HEK293 (cell line): ENCODE measurements at regions not wholly inside any gene's neighbourhood (a gene's known extent, or its start where the extent isn't known, plus 50 kb on each side); places are given as distances from the start of the nearest gene placed in this dataset.

Experiments
- CTCF ChIA-PET: fragments of 350-600 bp; formaldehyde crosslinking; extraction: SDS; loops from one replicate; lab custom pipeline; 2021; ENCODE audit warnings: antibody characterized with exemption; lab: Yijun Ruan, JAX
- POLR2A ChIA-PET: fragments of 300-600 bp; formaldehyde crosslinking; extraction: SDS; loops from one replicate; lab custom pipeline; 2020; ENCODE audit warnings: antibody characterized with exemption, inconsistent platforms; lab: Yijun Ruan, JAX
- H3K27ac ChIP-seq: fragments of 200-500 bp; sonication (Bioruptor generic); 2 replicates; pipeline ENCODE4 v1.5.1; 2014; ENCODE audit warnings: low read depth, low read length, control low read depth, inconsistent platforms; ENCODE audit errors: extremely low read depth
- H3K36me3 ChIP-seq, 2 experiments: fragments of 200-500 bp in 1 of 2; sonication (Bioruptor generic) in 1 of 2; 1 replicate in 1 of 2; 2 replicates in 1 of 2; pipeline ENCODE4 v1.5.1; 2014 to 2017; ENCODE audit warnings: inconsistent platforms in 2 of 2, low read length in 2 of 2; ENCODE audit not compliant: control insufficient read depth in 2 of 2, insufficient read depth in 1 of 2
- H3K4me1 ChIP-seq: fragments of 200-500 bp; sonication (Bioruptor generic); 2 replicates; pipeline ENCODE4 v1.5.1; 2014; ENCODE audit warnings: mild to moderate bottlenecking, low read length, inconsistent platforms; ENCODE audit not compliant: control insufficient read depth, insufficient read depth
- H3K4me3 ChIP-seq: 2 replicates; pipeline ENCODE4 v1.5.1; 2011; ENCODE audit warnings: low read depth, mild to moderate bottlenecking, control low read depth, low read length, moderate library complexity
- H3K9me3 ChIP-seq: fragments of 200-500 bp; sonication (Bioruptor generic); 2 replicates; pipeline ENCODE4 v1.5.1; 2014; ENCODE audit warnings: low read depth, low read length, inconsistent platforms; ENCODE audit not compliant: control insufficient read depth, insufficient read depth
- ATF2 ChIP-seq: fragments of 450-650 bp; formaldehyde crosslinking; IDR thresholded peaks from 2 replicates; pipeline ENCODE4 v1.5.1; 2016; ENCODE audit warnings: missing biosample characterization, missing genetic modification characterization, low read depth
- GLIS1 ChIP-seq: fragments of 450-650 bp; formaldehyde crosslinking; IDR thresholded peaks from 2 replicates; pipeline ENCODE4 v1.5.1; 2016; ENCODE audit warnings: missing biosample characterization, missing genetic modification characterization
- PRDM6 ChIP-seq: fragments of 450-650 bp; formaldehyde crosslinking; IDR thresholded peaks from 2 replicates; pipeline ENCODE4 v1.5.1; 2017; ENCODE audit warnings: missing biosample characterization, missing genetic modification characterization
- YY1 ChIP-seq: fragments of 450-650 bp; formaldehyde crosslinking; IDR thresholded peaks from 2 replicates; pipeline ENCODE4 v1.5.1; 2018; ENCODE audit warnings: missing biosample characterization, missing genetic modification characterization
- ZBTB10 ChIP-seq: fragments of 450-650 bp; formaldehyde crosslinking; IDR thresholded peaks from 2 replicates; pipeline ENCODE4 v1.5.1; 2016; ENCODE audit warnings: missing biosample characterization, missing genetic modification characterization
- ZFP37 ChIP-seq: fragments of 450-650 bp; formaldehyde crosslinking; IDR thresholded peaks from 2 replicates; pipeline ENCODE4 v1.5.1; 2016; ENCODE audit warnings: missing biosample characterization, missing genetic modification characterization
- ZNF146 ChIP-seq: fragments of 450-650 bp; formaldehyde crosslinking; IDR thresholded peaks from 2 replicates; pipeline ENCODE4 v1.5.1; 2016; ENCODE audit warnings: missing biosample characterization, missing genetic modification characterization
- ZNF26 ChIP-seq: fragments of 450-650 bp; formaldehyde crosslinking; IDR thresholded peaks from 2 replicates; pipeline ENCODE4 v1.5.1; 2016; ENCODE audit warnings: missing biosample characterization, missing genetic modification characterization
- ZNF366 ChIP-seq: fragments of 450-650 bp; formaldehyde crosslinking; conservative IDR thresholded peaks from 2 replicates; pipeline ENCODE4 v1.5.1; 2016; ENCODE audit warnings: missing biosample characterization, missing genetic modification characterization
- ZNF37A ChIP-seq: fragments of 450-650 bp; IDR thresholded peaks from 2 replicates; pipeline ENCODE4 v1.5.1; 2018; ENCODE audit warnings: missing biosample characterization, missing genetic modification characterization
- ZNF398 ChIP-seq: fragments of 450-650 bp; formaldehyde crosslinking; IDR thresholded peaks from 2 replicates; pipeline ENCODE4 v1.5.1; 2017; ENCODE audit warnings: missing biosample characterization, missing genetic modification characterization
- ZNF600 ChIP-seq: fragments of 450-650 bp; formaldehyde crosslinking; IDR thresholded peaks from 2 replicates; pipeline ENCODE4 v1.5.1; 2016; ENCODE audit warnings: missing biosample characterization, missing genetic modification characterization
- ZNF610 ChIP-seq: fragments of 450-650 bp; formaldehyde crosslinking; IDR thresholded peaks from 2 replicates; pipeline ENCODE4 v1.5.1; 2016; ENCODE audit warnings: missing biosample characterization, missing genetic modification characterization, borderline replicate concordance
- ZNF658 ChIP-seq: fragments of 450-650 bp; formaldehyde crosslinking; IDR thresholded peaks from 2 replicates; pipeline ENCODE4; 2016; ENCODE audit warnings: missing biosample characterization, missing genetic modification characterization
- ZNF747 ChIP-seq: fragments of 450-650 bp; formaldehyde crosslinking; IDR thresholded peaks from 2 replicates; pipeline ENCODE4 v1.5.1; 2016; ENCODE audit warnings: missing biosample characterization, missing genetic modification characterization
- ZNF776 ChIP-seq: fragments of 450-650 bp; formaldehyde crosslinking; IDR thresholded peaks from 2 replicates; pipeline ENCODE4 v1.5.0; 2017; ENCODE audit warnings: missing biosample characterization, missing genetic modification characterization, borderline replicate concordance

GRCh38 chr3:166526881-166527280, 689.7 kb upstream of the BCHE start:
- H3K4me1 ChIP-seq: no peaks in the 10 kb centered on the region
- no peak for TF ChIP-seq ATF2 (tag by site-specific recombination)
- TF ChIP-seq ZNF776 (tag by site-specific recombination): no peak
- TF ChIP-seq ZFP37: no peak
- no peak for TF ChIP-seq GLIS1 (tag by site-specific recombination)
- no peak for TF ChIP-seq ZNF610

GRCh38 chr3:166522017-166522416, 684.8 kb upstream of the BCHE start:
- TF ChIP-seq ZNF747 (no peak), ZNF26 (tag by site-specific recombination) (no peak), ZNF366 (tag by site-specific recombination) (no peak), ZNF600 (no peak)
- Histone ChIP-seq H3K27ac (no peak overlapping the region), H3K9me3 (no peaks in the 10 kb centered on the region), H3K4me1 (no peaks in the 10 kb centered on the region), H3K36me3 (no peaks in the 10 kb centered on the region), H3K4me3 (no peak overlapping the region)
- ChIA-PET CTCF (no interaction called here), POLR2A (no interaction called here)

More at GRCh38 chr3:166526881-166527280, 689.7 kb upstream of the BCHE start:
- Histone ChIP-seq H3K36me3 (no peaks in the 10 kb centered on the region), H3K9me3 (no peaks in the 10 kb centered on the region), H3K4me3 (no peak overlapping the region), H3K27ac (no peak overlapping the region)
- ChIA-PET CTCF (no interaction called here), POLR2A (no interaction called here)

- CTCF ChIA-PET: no interaction called here
- H3K4me3 ChIP-seq: no peak overlapping the region
- no peaks in the 10 kb centered on the region for H3K4me1 ChIP-seq
- no peak overlapping the region for H3K27ac ChIP-seq
- TF ChIP-seq ZNF37A (tag by site-specific recombination) (no peak), PRDM6 (tag by site-specific recombination) (no peak), ZNF146 (tag by site-specific recombination) (peak; percentile 65)
- H3K9me3 ChIP-seq: no peaks in the 10 kb centered on the region
- POLR2A ChIA-PET: no interaction called here
- H3K36me3 ChIP-seq: no peaks in the 10 kb centered on the region
These were observed 682.2 kb upstream of the BCHE start for GRCh38 chr3:166519443-166519842.

- no peak overlapping the region for H3K27ac ChIP-seq
- no peak for TF ChIP-seq ZNF658 (tag by site-specific recombination)
- TF ChIP-seq ZBTB10 (tag by site-specific recombination): no peak
- no peak for TF ChIP-seq ZNF398 (tag by site-specific recombination)
- TF ChIP-seq YY1 (tag by site-specific recombination): no peak
- CTCF ChIA-PET: no interaction called here
- H3K4me3 ChIP-seq: no peak overlapping the region
- H3K36me3 ChIP-seq: no peaks in the 10 kb centered on the region
- no peaks in the 10 kb centered on the region for H3K9me3 ChIP-seq
- H3K4me1 ChIP-seq: no peaks in the 10 kb centered on the region
- POLR2A ChIA-PET: no interaction called here
These were observed 680.8 kb upstream of the BCHE start for GRCh38 chr3:166518040-166518439.
